H9 (cell line): ENCODE measurements at regions not wholly inside any gene's neighbourhood (a gene's known extent, or its start where the extent isn't known, plus 50 kb on each side); places are given as distances from the start of the nearest gene placed in this dataset.

ENCODE experiments used
- DNase-seq: peaks from one replicate; pipeline ENCODE4 v3.0.0-alpha.2; 2017
- H2AFZ ChIP-seq: one replicate; pipeline ENCODE4 v1.6.1; 2013; ENCODE audit warnings: mild to moderate bottlenecking, low read length, control low read depth, moderate library complexity
- H2AK5ac ChIP-seq: 2 replicates; pipeline ENCODE4 v1.6.1; 2013; ENCODE audit warnings: low read length, control low read depth, mixed read lengths; ENCODE audit not compliant: insufficient read length
- H2BK120ac ChIP-seq: one replicate; pipeline ENCODE4 v1.6.1; 2013; ENCODE audit warnings: low read depth, mild to moderate bottlenecking, low read length, control low read depth, inconsistent platforms; ENCODE audit not compliant: poor library complexity, severe bottlenecking
- H2BK12ac ChIP-seq: 2 replicates; pipeline ENCODE4 v1.6.1; 2013; ENCODE audit warnings: low read length, control low read depth, mixed read lengths, low read depth; ENCODE audit not compliant: insufficient read length
- H2BK15ac ChIP-seq: 2 replicates; pipeline ENCODE4 v1.6.1; 2013; ENCODE audit warnings: low read depth, low read length, control low read depth
- H2BK20ac ChIP-seq: one replicate; pipeline ENCODE4 v1.6.1; 2013; ENCODE audit warnings: low read depth, mild to moderate bottlenecking, low read length, control low read depth, inconsistent platforms; ENCODE audit not compliant: poor library complexity, severe bottlenecking
- H2BK5ac ChIP-seq: 2 replicates; pipeline ENCODE4 v1.6.1; 2013; ENCODE audit warnings: low read length, control low read depth, mixed read lengths; ENCODE audit not compliant: insufficient read length
- H3K14ac ChIP-seq: 2 replicates; pipeline ENCODE4 v1.6.1; 2013; ENCODE audit warnings: low read length, control low read depth; ENCODE audit not compliant: insufficient read depth
- H3K18ac ChIP-seq: 2 replicates; pipeline ENCODE4 v1.6.1; 2013; ENCODE audit warnings: low read depth, mild to moderate bottlenecking, mixed read lengths, low read length, control low read depth; ENCODE audit not compliant: insufficient read length
- H3K23ac ChIP-seq: 2 replicates; pipeline ENCODE4 v1.6.1; 2013; ENCODE audit warnings: low read length, control low read depth, mixed read lengths, low read depth; ENCODE audit not compliant: insufficient read length
- H3K23me2 ChIP-seq: 2 replicates; pipeline ENCODE4 v1.6.1; 2013; ENCODE audit warnings: low read depth, mild to moderate bottlenecking, mixed read lengths, low read length, control low read depth; ENCODE audit not compliant: insufficient read length, poor library complexity, severe bottlenecking
- H3K27ac ChIP-seq: 2 replicates; pipeline ENCODE4 v1.5.1; 2013; ENCODE audit warnings: low read length, control low read depth, mixed read lengths, low read depth; ENCODE audit not compliant: insufficient read length
- H3K27me3 ChIP-seq: 2 replicates; pipeline ENCODE4 v1.6.1; 2013; ENCODE audit warnings: low read length, control low read depth, inconsistent platforms; ENCODE audit not compliant: insufficient read depth
- H3K4ac ChIP-seq: 2 replicates; pipeline ENCODE4 v1.6.1; 2013; ENCODE audit warnings: low read depth, mild to moderate bottlenecking, control low read depth, inconsistent platforms, low read length, moderate library complexity
- H3K4me1 ChIP-seq: 2 replicates; pipeline ENCODE4 v1.6.1; 2013; ENCODE audit warnings: low read length, control low read depth, inconsistent platforms; ENCODE audit not compliant: insufficient read depth
- H3K4me2 ChIP-seq: 2 replicates; pipeline ENCODE4 v1.6.1; 2013; ENCODE audit warnings: low read length, control low read depth, mixed read lengths; ENCODE audit not compliant: insufficient read length, insufficient read depth
- H3K56ac ChIP-seq: 2 replicates; pipeline ENCODE4 v1.6.1; 2013; ENCODE audit warnings: low read depth, mild to moderate bottlenecking, mixed read lengths, low read length, control low read depth; ENCODE audit not compliant: insufficient read length
- H3K79me1 ChIP-seq: 2 replicates; pipeline ENCODE4 v1.6.1; 2013; ENCODE audit warnings: low read depth, mild to moderate bottlenecking, moderate library complexity, low read length, control low read depth, inconsistent platforms; ENCODE audit not compliant: insufficient read depth, poor library complexity, severe bottlenecking
- H3K79me2 ChIP-seq: 2 replicates; pipeline ENCODE4 v1.6.1; 2013; ENCODE audit warnings: low read length, control low read depth, inconsistent platforms; ENCODE audit not compliant: insufficient read depth
- H3K9ac ChIP-seq: 2 replicates; pipeline ENCODE4 v1.6.1; 2013; ENCODE audit warnings: low read length, control low read depth, mixed read lengths; ENCODE audit not compliant: insufficient read length; ENCODE audit errors: extremely low read depth
- H3K9me3 ChIP-seq: one replicate; pipeline ENCODE4 v1.6.1; 2013; ENCODE audit warnings: low read depth, low read length, inconsistent platforms; ENCODE audit not compliant: control insufficient read depth
- H3T11ph ChIP-seq: one replicate; pipeline ENCODE4 v1.6.1; 2013; ENCODE audit warnings: mild to moderate bottlenecking, low read length, control low read depth, inconsistent platforms
- H4K20me1 ChIP-seq: one replicate; pipeline ENCODE4 v1.6.1; 2013; ENCODE audit not compliant: control insufficient read depth, insufficient read length, insufficient read depth
- H4K5ac ChIP-seq: 2 replicates; pipeline ENCODE4 v1.6.1; 2013; ENCODE audit warnings: low read depth, mild to moderate bottlenecking, mixed read lengths, low read length, control low read depth; ENCODE audit not compliant: insufficient read length
- H4K8ac ChIP-seq: replicated peaks from 2 replicates; pipeline ENCODE4 v1.6.1; 2013; ENCODE audit warnings: low read length, control low read depth, mixed read lengths, low read depth; ENCODE audit not compliant: insufficient read length
- H4K91ac ChIP-seq: 2 replicates; pipeline ENCODE4 v1.6.1; 2013; ENCODE audit warnings: low read depth, mild to moderate bottlenecking, moderate library complexity, mixed read lengths, low read length, control low read depth; ENCODE audit not compliant: insufficient read length
- H3K27ac Mint-ChIP-seq, 3 experiments: 2 replicates in 2 of 3; 3 replicates in 1 of 3; pipeline ENCODE4 v1.8.0; 2020 to 2021; ENCODE audit warnings: mixed read lengths in 3 of 3, mild to moderate bottlenecking in 1 of 3, moderate library complexity in 1 of 3
- H3K27me3 Mint-ChIP-seq: 2 replicates; pipeline ENCODE4 v1.8.0; 2021; ENCODE audit warnings: low read depth, mild to moderate bottlenecking, moderate library complexity, mixed read lengths
- H3K36me3 Mint-ChIP-seq, 3 experiments: 2 replicates in 2 of 3; 3 replicates in 1 of 3; pipeline ENCODE4 v1.8.0; 2020 to 2021; ENCODE audit warnings: low read depth in 3 of 3, mixed read lengths in 3 of 3; ENCODE audit not compliant: insufficient read depth in 1 of 3
- H3K4me1 Mint-ChIP-seq, 2 experiments: 2 replicates each; pipeline ENCODE4 v1.8.0; 2020; ENCODE audit warnings: mixed read lengths in 2 of 2
- H3K4me3 Mint-ChIP-seq, 2 experiments: 2 replicates in 1 of 2; 3 replicates in 1 of 2; pipeline ENCODE4 v1.8.0; 2020 to 2021; ENCODE audit warnings: mild to moderate bottlenecking in 2 of 2, mixed read lengths in 2 of 2, moderate library complexity in 1 of 2
- H3K9me3 Mint-ChIP-seq, 2 experiments: 2 replicates in 1 of 2; 3 replicates in 1 of 2; pipeline ENCODE4 v1.8.0; 2020; ENCODE audit warnings: mild to moderate bottlenecking in 2 of 2, mixed read lengths in 2 of 2, moderate library complexity in 1 of 2
- WGBS: extraction: QIAGEN DNeasy Blood & Tissue Kit; methylation state at CpG from one replicate; pipeline ENCODE4 v1.1.7; 2013; ENCODE audit warnings: missing lambda C conversion rate, low lambda C conversion rate, mixed read lengths; ENCODE audit not compliant: insufficient read length; ENCODE audit errors: extremely low coverage; 5-methylcytosine and 5-hydroxymethylcytosine counted together
- TF ChIP-seq, protein P1 (sequence below): fragments of 200-600 bp; sonication (generic); conservative IDR thresholded peaks from 3 replicates; pipeline ENCODE4 v1.8.0; 2021; ENCODE audit warnings: antibody characterized with exemption, mild to moderate bottlenecking

DNA sequence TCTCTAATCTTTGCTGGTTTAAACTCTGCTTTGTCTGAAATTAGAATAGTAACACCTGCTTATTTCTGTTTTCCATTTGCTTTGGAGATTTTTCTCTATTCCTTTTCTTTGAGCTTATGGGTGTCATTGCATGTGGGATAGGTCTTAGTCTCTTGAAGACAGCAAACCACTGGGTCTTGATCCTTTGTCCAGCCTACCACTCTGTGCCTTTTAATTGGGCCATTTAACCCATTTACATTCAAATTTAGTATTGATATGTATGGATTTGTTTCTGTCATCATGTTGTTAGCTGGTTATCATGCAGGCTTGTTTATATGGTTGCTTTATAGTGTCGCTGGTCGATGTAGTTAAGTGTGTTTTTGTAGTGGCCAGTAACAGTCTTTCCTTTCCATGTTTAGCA lies 914.7 kb downstream of the MAT2B start:
- Histone ChIP-seq H4K8ac (no peak overlapping the region), H3K79me2 (no peaks in the 10 kb centered on the region), H3K4ac (no peak overlapping the region), H3T11ph (no peak overlapping the region), H3K56ac (no peak overlapping the region), H3K23ac (no peak overlapping the region), H2BK120ac (no peak overlapping the region), H3K27ac (no peak overlapping the region), H3K9ac (no peak overlapping the region), H3K27me3 (no peaks in the 10 kb centered on the region), H2AK5ac (no peak overlapping the region), H4K5ac (no peak overlapping the region), H2AFZ (no peak overlapping the region), H3K79me1 (no peaks in the 10 kb centered on the region), H4K91ac (no peak overlapping the region), H3K9me3 (no peaks in the 10 kb centered on the region), H2BK5ac (no peak overlapping the region), H3K18ac (no peak overlapping the region), H2BK12ac (no peak overlapping the region), H2BK20ac (no peak overlapping the region), H3K23me2 (no peaks in the 10 kb centered on the region), H3K4me1 (no peaks in the 10 kb centered on the region), H4K20me1 (no peaks in the 10 kb centered on the region), H2BK15ac (no peak overlapping the region), H3K14ac (no peak overlapping the region), H3K4me2 (no peak overlapping the region)
- TF ChIP-seq, protein P1, sequence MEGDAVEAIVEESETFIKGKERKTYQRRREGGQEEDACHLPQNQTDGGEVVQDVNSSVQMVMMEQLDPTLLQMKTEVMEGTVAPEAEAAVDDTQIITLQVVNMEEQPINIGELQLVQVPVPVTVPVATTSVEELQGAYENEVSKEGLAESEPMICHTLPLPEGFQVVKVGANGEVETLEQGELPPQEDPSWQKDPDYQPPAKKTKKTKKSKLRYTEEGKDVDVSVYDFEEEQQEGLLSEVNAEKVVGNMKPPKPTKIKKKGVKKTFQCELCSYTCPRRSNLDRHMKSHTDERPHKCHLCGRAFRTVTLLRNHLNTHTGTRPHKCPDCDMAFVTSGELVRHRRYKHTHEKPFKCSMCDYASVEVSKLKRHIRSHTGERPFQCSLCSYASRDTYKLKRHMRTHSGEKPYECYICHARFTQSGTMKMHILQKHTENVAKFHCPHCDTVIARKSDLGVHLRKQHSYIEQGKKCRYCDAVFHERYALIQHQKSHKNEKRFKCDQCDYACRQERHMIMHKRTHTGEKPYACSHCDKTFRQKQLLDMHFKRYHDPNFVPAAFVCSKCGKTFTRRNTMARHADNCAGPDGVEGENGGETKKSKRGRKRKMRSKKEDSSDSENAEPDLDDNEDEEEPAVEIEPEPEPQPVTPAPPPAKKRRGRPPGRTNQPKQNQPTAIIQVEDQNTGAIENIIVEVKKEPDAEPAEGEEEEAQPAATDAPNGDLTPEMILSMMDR = no peak
- no CpG with 5 or more reads among the region's 2 CpGs for WGBS
- 0 out of 4 replicates have a peak, but pooled peaks cover 0 to 3% of the 10 kb centered on the region in 2 experiments for H3K4me1 Mint-ChIP-seq
- no peaks in the 10 kb centered on the region for H3K27me3 Mint-ChIP-seq
- no peak overlapping the region for H3K4me3 Mint-ChIP-seq
- H3K27ac Mint-ChIP-seq = no peak overlapping the region
- peaks cover 20 to 30% of the 10 kb centered on the region in 2 experiments for H3K9me3 Mint-ChIP-seq
- no peak for DNase-seq
- H3K36me3 Mint-ChIP-seq = peaks cover 4 to 31% (median 5%) of the 10 kb centered on the region in 3 experiments; a peak in 5 of 7 replicates
